OCI-LY3 (cell line): ENCODE measurements at regions not wholly inside any gene's neighbourhood (a gene's known extent, or its start where the extent isn't known, plus 50 kb on each side); places are given as distances from the start of the nearest gene placed in this dataset.

Experiments
- H2AFZ ChIP-seq: fragments of 200-600, 300-600 bp; shearing (Covaris generic); 2 replicates; pipeline ENCODE4 v1.6.0; 2014; ENCODE audit warnings: antibody characterized with exemption, low read depth, low read length
- H3K27ac ChIP-seq: fragments of 200-600, 300-600 bp; sonication (generic); 2 replicates; pipeline ENCODE4 v1.5.1; 2014; ENCODE audit warnings: mild to moderate bottlenecking, low read length, moderate library complexity, mixed read lengths
- H3K27me3 ChIP-seq: fragments of 200-600, 300-600 bp; sonication (generic); 2 replicates; pipeline ENCODE4 v1.6.1; 2014; ENCODE audit warnings: low read depth, low read length, mixed read lengths
- H3K36me3 ChIP-seq: fragments of 200-600, 300-600 bp; sonication (generic); replicated peaks from 2 replicates; pipeline ENCODE3; 2014; ENCODE audit warnings: low read depth, low read length, mixed read lengths
- H3K4me1 ChIP-seq: fragments of 300-600, 200-600 bp; sonication (generic); 2 replicates; pipeline ENCODE4 v1.6.1; 2014; ENCODE audit warnings: low read length, mixed read lengths
- H3K4me2 ChIP-seq: fragments of 200-600, 300-600 bp; sonication (generic); 2 replicates; pipeline ENCODE4 v1.6.1; 2014; ENCODE audit warnings: low read length, mixed read lengths
- H3K4me3 ChIP-seq: fragments of 300-600, 200-600 bp; sonication (generic); 2 replicates; pipeline ENCODE4 v1.5.1; 2014; ENCODE audit warnings: antibody characterized with exemption, mild to moderate bottlenecking, low read length, moderate library complexity
- H3K79me2 ChIP-seq: fragments of 300-600, 200-600 bp; shearing (Covaris generic); 2 replicates; pipeline ENCODE4 v1.6.1; 2014; ENCODE audit warnings: mild to moderate bottlenecking, low read length, mixed read lengths
- H3K9ac ChIP-seq: fragments of 300-600, 200-600 bp; shearing (Covaris generic); 2 replicates; pipeline ENCODE4 v1.6.0; 2014; ENCODE audit warnings: mild to moderate bottlenecking, low read length, moderate library complexity
- H3K9me3 ChIP-seq: fragments of 200-600, 300-600 bp; shearing (Covaris generic); 2 replicates; pipeline ENCODE4 v1.6.1; 2014; ENCODE audit warnings: low read length, mixed read lengths; ENCODE audit not compliant: insufficient read depth
- H4K20me1 ChIP-seq: fragments of 200-600, 300-600 bp; sonication (generic); 2 replicates; pipeline ENCODE4 v1.6.1; 2016; ENCODE audit warnings: low read length, mixed read lengths; ENCODE audit not compliant: insufficient read depth
- EZH2phosphoT487 ChIP-seq: fragments of 200-600 bp; shearing (Covaris generic); IDR thresholded peaks from 2 replicates; pipeline ENCODE4 v1.6.1; 2018; ENCODE audit warnings: antibody characterized with exemption, mixed run types, low read depth
- TF ChIP-seq, protein P1 (sequence below): fragments of 200-600, 300-600 bp; sonication (generic); IDR thresholded peaks from 2 replicates; pipeline ENCODE4 v1.5.1; 2014; ENCODE audit warnings: antibody characterized with exemption, low read length, low read depth

DNA sequence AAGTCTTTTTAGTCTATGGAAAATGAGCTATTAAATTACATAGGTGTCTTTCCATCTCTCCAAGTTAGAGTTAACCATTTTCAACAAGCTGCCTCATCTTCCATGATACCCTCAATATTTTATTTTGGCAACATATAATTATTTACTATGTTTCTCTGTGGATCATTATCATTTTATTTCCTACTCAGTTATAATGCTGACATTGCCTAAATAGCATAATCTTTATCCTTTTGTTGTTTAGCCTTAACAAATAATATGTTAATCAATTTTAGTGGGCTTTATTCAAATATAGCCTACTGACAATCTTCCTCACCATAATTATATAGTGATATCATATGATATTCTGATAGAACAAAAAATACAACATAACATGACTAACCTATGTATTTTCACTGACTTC, 1044.8 kb upstream of the FOXG1 start:
- no peaks in the 10 kb centered on the region for H3K4me1 ChIP-seq
- no peak overlapping the region for H3K4me2 ChIP-seq
- H3K36me3 ChIP-seq = no peaks in the 10 kb centered on the region
- no peak overlapping the region for H3K27ac ChIP-seq
- H3K9me3 ChIP-seq = no peaks in the 10 kb centered on the region
- H3K79me2 ChIP-seq = no peaks in the 10 kb centered on the region
- no peak overlapping the region for H3K9ac ChIP-seq
- H4K20me1 ChIP-seq = no peaks in the 10 kb centered on the region
- H3K4me3 ChIP-seq = no peak overlapping the region
- no peaks in the 10 kb centered on the region for H3K27me3 ChIP-seq
- no peak overlapping the region for H2AFZ ChIP-seq
- TF ChIP-seq EZH2phosphoT487 = no peak
- TF ChIP-seq, protein P1, sequence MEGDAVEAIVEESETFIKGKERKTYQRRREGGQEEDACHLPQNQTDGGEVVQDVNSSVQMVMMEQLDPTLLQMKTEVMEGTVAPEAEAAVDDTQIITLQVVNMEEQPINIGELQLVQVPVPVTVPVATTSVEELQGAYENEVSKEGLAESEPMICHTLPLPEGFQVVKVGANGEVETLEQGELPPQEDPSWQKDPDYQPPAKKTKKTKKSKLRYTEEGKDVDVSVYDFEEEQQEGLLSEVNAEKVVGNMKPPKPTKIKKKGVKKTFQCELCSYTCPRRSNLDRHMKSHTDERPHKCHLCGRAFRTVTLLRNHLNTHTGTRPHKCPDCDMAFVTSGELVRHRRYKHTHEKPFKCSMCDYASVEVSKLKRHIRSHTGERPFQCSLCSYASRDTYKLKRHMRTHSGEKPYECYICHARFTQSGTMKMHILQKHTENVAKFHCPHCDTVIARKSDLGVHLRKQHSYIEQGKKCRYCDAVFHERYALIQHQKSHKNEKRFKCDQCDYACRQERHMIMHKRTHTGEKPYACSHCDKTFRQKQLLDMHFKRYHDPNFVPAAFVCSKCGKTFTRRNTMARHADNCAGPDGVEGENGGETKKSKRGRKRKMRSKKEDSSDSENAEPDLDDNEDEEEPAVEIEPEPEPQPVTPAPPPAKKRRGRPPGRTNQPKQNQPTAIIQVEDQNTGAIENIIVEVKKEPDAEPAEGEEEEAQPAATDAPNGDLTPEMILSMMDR = no peak

DNA sequence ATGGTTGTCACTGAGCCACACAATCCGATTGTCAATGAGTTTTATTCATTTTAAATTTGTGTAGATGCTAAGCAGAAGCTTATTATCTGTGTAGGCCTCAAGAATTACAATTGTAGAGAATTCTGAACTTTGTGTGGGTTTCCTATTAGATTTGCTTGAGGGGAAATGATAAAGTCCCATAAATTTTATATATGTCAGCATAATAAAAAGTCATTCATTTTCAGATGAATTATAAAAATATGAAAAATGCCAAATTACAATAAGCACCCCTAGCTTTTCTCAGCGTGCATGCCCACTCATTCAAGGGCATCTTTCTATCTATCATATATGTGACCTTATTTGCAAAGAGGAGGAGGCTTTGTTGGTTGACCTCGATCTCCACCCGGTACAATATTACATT, 1041.1 kb upstream of the FOXG1 start:
- Histone ChIP-seq H3K27ac (no peak overlapping the region), H3K4me3 (no peak overlapping the region), H2AFZ (no peak overlapping the region), H3K36me3 (no peaks in the 10 kb centered on the region), H3K27me3 (no peaks in the 10 kb centered on the region), H3K4me2 (no peak overlapping the region), H3K9me3 (no peaks in the 10 kb centered on the region), H3K9ac (no peak overlapping the region), H3K79me2 (no peaks in the 10 kb centered on the region), H4K20me1 (no peaks in the 10 kb centered on the region), H3K4me1 (no peaks in the 10 kb centered on the region)
- no peak for TF ChIP-seq EZH2phosphoT487
- TF ChIP-seq, protein P1 = no peak

DNA sequence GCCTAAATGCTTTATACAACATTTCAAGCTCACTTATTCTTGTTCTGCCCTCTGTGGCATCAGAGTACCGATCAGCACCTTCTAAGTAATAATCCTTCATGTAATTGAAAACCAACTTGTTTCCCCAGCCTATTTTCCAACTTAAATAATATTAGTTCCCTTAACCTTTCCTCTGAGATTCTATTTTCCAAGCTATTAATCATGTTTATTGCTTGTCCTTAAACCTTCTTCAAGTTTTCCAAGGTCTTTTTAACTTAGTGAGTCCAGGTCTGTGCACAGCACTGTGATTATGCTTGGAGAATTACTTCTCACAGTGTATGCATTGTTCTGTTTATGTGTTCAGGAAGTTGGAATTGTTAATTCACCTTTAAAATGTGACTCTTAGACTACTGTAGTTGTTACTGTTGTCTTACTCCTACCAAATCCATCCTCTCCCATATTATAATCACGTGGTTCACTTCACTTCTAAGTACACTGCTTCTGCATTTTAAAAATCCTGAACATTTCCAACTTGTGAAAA, 1039.3 kb upstream of the FOXG1 start:
- H3K9me3 ChIP-seq = no peaks in the 10 kb centered on the region
- no peak overlapping the region for H3K27ac ChIP-seq
- H3K79me2 ChIP-seq = no peaks in the 10 kb centered on the region

DNA sequence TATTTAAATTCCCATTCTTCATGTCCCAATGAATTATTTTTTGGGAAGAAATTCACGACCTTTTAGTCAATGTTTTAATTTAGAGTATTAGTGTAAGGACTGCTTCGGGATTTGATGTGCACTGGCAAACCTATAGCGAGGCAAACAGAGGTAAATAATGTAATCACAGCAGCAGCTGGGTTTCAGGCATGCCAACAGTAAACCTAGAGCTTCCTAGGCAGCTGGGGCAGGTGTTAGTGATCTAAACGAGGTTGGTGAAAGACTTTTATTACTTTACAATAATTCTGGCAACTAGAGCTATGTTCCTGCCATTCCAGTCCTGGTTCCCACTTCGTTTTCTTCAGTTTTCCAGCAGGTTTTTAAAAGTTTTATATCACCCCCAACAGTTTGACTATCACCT, 1036.4 kb upstream of the FOXG1 start:
- Histone ChIP-seq H3K4me1 (no peaks in the 10 kb centered on the region), H3K79me2 (no peaks in the 10 kb centered on the region), H3K9me3 (no peaks in the 10 kb centered on the region), H3K4me3 (no peak overlapping the region), H4K20me1 (no peaks in the 10 kb centered on the region), H3K27ac (no peak overlapping the region), H3K9ac (no peak overlapping the region), H2AFZ (no peak overlapping the region), H3K27me3 (no peaks in the 10 kb centered on the region), H3K36me3 (no peaks in the 10 kb centered on the region), H3K4me2 (no peak overlapping the region)
- TF ChIP-seq EZH2phosphoT487 = no peak
- TF ChIP-seq, protein P1 = no peak

More for the DNA sequence above, 1039.3 kb upstream of the FOXG1 start:
- Histone ChIP-seq H3K4me3 (no peak overlapping the region), H4K20me1 (no peaks in the 10 kb centered on the region), H3K36me3 (no peaks in the 10 kb centered on the region), H3K27me3 (no peaks in the 10 kb centered on the region), H2AFZ (no peak overlapping the region), H3K9ac (no peak overlapping the region), H3K4me1 (no peaks in the 10 kb centered on the region), H3K4me2 (no peak overlapping the region)
- TF ChIP-seq, protein P1 = no peak
- TF ChIP-seq EZH2phosphoT487 = no peak
